ENCODE measurements at regions not wholly inside any gene's neighbourhood (a gene's known extent, or its start where the extent isn't known, plus 50 kb on each side); places are given as distances from the start of the nearest gene placed in this dataset.

- 29 to 45% methylated on average over 1 of the region's 1 CpG for WGBS, 2 donors
- TF ChIP-seq, protein P1, sequence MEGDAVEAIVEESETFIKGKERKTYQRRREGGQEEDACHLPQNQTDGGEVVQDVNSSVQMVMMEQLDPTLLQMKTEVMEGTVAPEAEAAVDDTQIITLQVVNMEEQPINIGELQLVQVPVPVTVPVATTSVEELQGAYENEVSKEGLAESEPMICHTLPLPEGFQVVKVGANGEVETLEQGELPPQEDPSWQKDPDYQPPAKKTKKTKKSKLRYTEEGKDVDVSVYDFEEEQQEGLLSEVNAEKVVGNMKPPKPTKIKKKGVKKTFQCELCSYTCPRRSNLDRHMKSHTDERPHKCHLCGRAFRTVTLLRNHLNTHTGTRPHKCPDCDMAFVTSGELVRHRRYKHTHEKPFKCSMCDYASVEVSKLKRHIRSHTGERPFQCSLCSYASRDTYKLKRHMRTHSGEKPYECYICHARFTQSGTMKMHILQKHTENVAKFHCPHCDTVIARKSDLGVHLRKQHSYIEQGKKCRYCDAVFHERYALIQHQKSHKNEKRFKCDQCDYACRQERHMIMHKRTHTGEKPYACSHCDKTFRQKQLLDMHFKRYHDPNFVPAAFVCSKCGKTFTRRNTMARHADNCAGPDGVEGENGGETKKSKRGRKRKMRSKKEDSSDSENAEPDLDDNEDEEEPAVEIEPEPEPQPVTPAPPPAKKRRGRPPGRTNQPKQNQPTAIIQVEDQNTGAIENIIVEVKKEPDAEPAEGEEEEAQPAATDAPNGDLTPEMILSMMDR (IDR thresholded peaks at IDR 0.05) = no peak
- TF ChIP-seq EP300 (IDR thresholded peaks at IDR 0.05) (no peak), POLR2AphosphoS5 (IDR thresholded peaks at IDR 0.05) (no peak), POLR2A (IDR thresholded peaks at IDR 0.05) (no peak)
- no peak overlapping the region for H3K27ac ChIP-seq
- no peaks in the 10 kb centered on the region for H3K4me1 ChIP-seq
- H3K4me3 ChIP-seq = no peak overlapping the region
- no peaks in the 10 kb centered on the region for H3K27me3 ChIP-seq
- H3K36me3 ChIP-seq = no peaks in the 10 kb centered on the region
- intact Hi-C loops (cut with DNase I) = no loop called here
- H3K9me3 ChIP-seq = no peaks in the 10 kb centered on the region
- DNase-seq = no peak
Measured at GRCh38 chr1:80668372-80668771, 1132.4 kb upstream of the ADGRL2 start.

- intact Hi-C loops (cut with DNase I) = no loop called here
- H3K36me3 ChIP-seq = no peaks in the 10 kb centered on the region
- DNase-seq = no peak
Measured at GRCh38 chr1:80666073-80666472, 1134.7 kb upstream of the ADGRL2 start.

GRCh38 chr1:80659161-80659560, 1141.6 kb upstream of the ADGRL2 start:
- intact Hi-C loops (cut with DNase I) = no loop called here
- Histone ChIP-seq H3K36me3 (no peaks in the 10 kb centered on the region), H3K4me3 (no peak overlapping the region), H3K4me1 (peaks cover 0 to 8% (median 0%) of the 10 kb centered on the region in 4 donors), H3K9me3 (no peaks in the 10 kb centered on the region), H3K27me3 (no peaks in the 10 kb centered on the region), H3K27ac (no peak overlapping the region)
- 88 to 89% methylated on average over 5 of the region's 5 CpGs for WGBS, 2 donors
- DNase-seq = no peak
- TF ChIP-seq, protein P1 (IDR thresholded peaks at IDR 0.05) = no peak
- TF ChIP-seq POLR2A (IDR thresholded peaks at IDR 0.05) (no peak), POLR2AphosphoS5 (IDR thresholded peaks at IDR 0.05) (no peak)

More at GRCh38 chr1:80666073-80666472, 1134.7 kb upstream of the ADGRL2 start:
- Histone ChIP-seq H3K4me3 (no peak overlapping the region), H3K4me1 (no peaks in the 10 kb centered on the region), H3K27ac (no peak overlapping the region), H3K9me3 (no peaks in the 10 kb centered on the region), H3K27me3 (no peaks in the 10 kb centered on the region)
- no peak for TF ChIP-seq EP300 (IDR thresholded peaks at IDR 0.05)
- no peak for TF ChIP-seq POLR2AphosphoS5 (IDR thresholded peaks at IDR 0.05)
- no peak for TF ChIP-seq POLR2A (IDR thresholded peaks at IDR 0.05)
- TF ChIP-seq, protein P1 (IDR thresholded peaks at IDR 0.05) = no peak

DNA sequence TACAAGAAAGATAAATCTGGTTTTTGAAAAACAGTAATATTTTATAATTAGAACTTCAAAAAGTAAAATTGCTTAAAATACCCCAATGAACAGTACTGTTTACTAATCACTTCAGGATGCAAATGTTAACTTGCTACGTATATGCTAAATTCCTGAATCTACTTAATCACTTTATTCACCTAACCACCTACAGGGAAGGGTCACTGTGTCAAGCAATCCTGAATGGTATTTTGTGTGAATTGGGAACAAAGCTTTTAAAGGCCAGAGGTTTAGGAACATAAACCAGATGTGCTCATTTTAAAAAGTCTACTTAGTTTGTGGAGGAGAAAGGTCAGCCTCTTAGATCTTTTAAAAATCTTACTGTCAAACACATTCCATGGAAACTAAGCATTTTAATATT, 1143.0 kb upstream of the ADGRL2 start:
- no peak for DNase-seq
- no peak overlapping the region for H3K4me3 ChIP-seq
- intact Hi-C loops (cut with DNase I) = no loop called here
- no peaks in the 10 kb centered on the region for H3K9me3 ChIP-seq
- no peaks in the 10 kb centered on the region for H3K27me3 ChIP-seq
- peaks cover 0 to 8% (median 0%) of the 10 kb centered on the region in 4 donors for H3K4me1 ChIP-seq
- TF ChIP-seq EP300 (IDR thresholded peaks at IDR 0.05) (no peak), POLR2A (IDR thresholded peaks at IDR 0.05) (no peak), POLR2AphosphoS5 (IDR thresholded peaks at IDR 0.05) (no peak)
- TF ChIP-seq, protein P1 (IDR thresholded peaks at IDR 0.05) = no peak
- no peak overlapping the region for H3K27ac ChIP-seq
- no peaks in the 10 kb centered on the region for H3K36me3 ChIP-seq
- WGBS, 2 donors = 49 to 81% methylated on average over 1 of the region's 1 CpG

- no peak overlapping the region for H3K27ac ChIP-seq
- TF ChIP-seq POLR2A (IDR thresholded peaks at IDR 0.05) = no peak
- TF ChIP-seq, protein P1 (IDR thresholded peaks at IDR 0.05) = no peak
- TF ChIP-seq POLR2AphosphoS5 (IDR thresholded peaks at IDR 0.05) = no peak
- TF ChIP-seq EP300 (IDR thresholded peaks at IDR 0.05) = no peak
- WGBS, 2 donors = 10 to 50% methylated on average over 3 of the region's 3 CpGs
- no peaks in the 10 kb centered on the region for H3K27me3 ChIP-seq
- no peaks in the 10 kb centered on the region for H3K36me3 ChIP-seq
- intact Hi-C loops (cut with DNase I) = no loop called here
- no peak overlapping the region for H3K4me3 ChIP-seq
- H3K9me3 ChIP-seq = no peaks in the 10 kb centered on the region
- no peak for DNase-seq
- peaks cover 0 to 8% (median 0%) of the 10 kb centered on the region in 4 donors for H3K4me1 ChIP-seq
Measured at GRCh38 chr1:80657044-80657643, 1143.6 kb upstream of the ADGRL2 start.

Measured in sigmoid colon (tissue), 6 donors.